ENCODE measurements at regions not wholly inside any gene's neighbourhood (a gene's known extent, or its start where the extent isn't known, plus 50 kb on each side); places are given as distances from the start of the nearest gene placed in this dataset.

GRCh38 chr11:32317643-32318042 lies 117.7 kb downstream of the WT1 start:
- DNase-seq (ENCODE audit: low read depth) (no peak), FAIRE-seq (no peak)
- H3K4me3 ChIP-seq (ENCODE audit: low read depth, low read length): no peak overlapping the region
- H3K27me3 ChIP-seq (ENCODE audit: control insufficient read depth, insufficient read depth, low read length): no peaks in the 10 kb centered on the region
- no peaks in the 10 kb centered on the region for H3K36me3 ChIP-seq (ENCODE audit: control insufficient read depth, insufficient read depth, low read length)
- no peak for TF ChIP-seq CTCF (IDR thresholded peaks at IDR 0.05; ENCODE audit: insufficient read depth, low read length, severe bottlenecking)

GRCh38 chr11:32318071-32319055 lies 117.0 kb downstream of the WT1 start:
- Histone ChIP-seq H3K36me3 (ENCODE audit: control insufficient read depth, insufficient read depth, low read length) (no peaks in the 10 kb centered on the region), H3K27me3 (ENCODE audit: control insufficient read depth, insufficient read depth, low read length) (no peaks in the 10 kb centered on the region), H3K4me3 (ENCODE audit: low read depth, low read length) (no peak overlapping the region)
- TF ChIP-seq CTCF (IDR thresholded peaks at IDR 0.05; ENCODE audit: insufficient read depth, low read length, severe bottlenecking): no peak
- DNase-seq (ENCODE audit: low read depth) (no peak), FAIRE-seq (no peak)

- H3K36me3 ChIP-seq (ENCODE audit: control insufficient read depth, insufficient read depth, low read length): no peaks in the 10 kb centered on the region
- no peak overlapping the region for H3K4me3 ChIP-seq (ENCODE audit: low read depth, low read length)
- H3K27me3 ChIP-seq (ENCODE audit: control insufficient read depth, insufficient read depth, low read length): no peaks in the 10 kb centered on the region
- no peak for FAIRE-seq
- TF ChIP-seq CTCF (IDR thresholded peaks at IDR 0.05; ENCODE audit: insufficient read depth, low read length, severe bottlenecking): no peak
- no peak for DNase-seq (ENCODE audit: low read depth)
Observed at GRCh38 chr11:32323814-32324130, 111.6 kb downstream of the WT1 start.

GRCh38 chr11:32325187-32325586 lies 110.2 kb downstream of the WT1 start:
- H3K27me3 ChIP-seq (ENCODE audit: control insufficient read depth, insufficient read depth, low read length): no peaks in the 10 kb centered on the region
- DNase-seq (ENCODE audit: low read depth): no peak
- H3K4me3 ChIP-seq (ENCODE audit: low read depth, low read length): no peak overlapping the region
- TF ChIP-seq CTCF (IDR thresholded peaks at IDR 0.05; ENCODE audit: insufficient read depth, low read length, severe bottlenecking): no peak
- FAIRE-seq: no peak
- H3K36me3 ChIP-seq (ENCODE audit: control insufficient read depth, insufficient read depth, low read length): no peaks in the 10 kb centered on the region

GRCh38 chr11:32325725-32326124 lies 109.6 kb downstream of the WT1 start:
- Histone ChIP-seq H3K36me3 (ENCODE audit: control insufficient read depth, insufficient read depth, low read length) (no peaks in the 10 kb centered on the region), H3K27me3 (ENCODE audit: control insufficient read depth, insufficient read depth, low read length) (no peaks in the 10 kb centered on the region), H3K4me3 (ENCODE audit: low read depth, low read length) (no peak overlapping the region)
- no peak for FAIRE-seq
- DNase-seq (ENCODE audit: low read depth): no peak
- TF ChIP-seq CTCF (IDR thresholded peaks at IDR 0.05; ENCODE audit: insufficient read depth, low read length, severe bottlenecking): no peak

GRCh38 chr11:32326522-32326921 lies 108.8 kb downstream of the WT1 start:
- no peak for TF ChIP-seq CTCF (IDR thresholded peaks at IDR 0.05; ENCODE audit: insufficient read depth, low read length, severe bottlenecking)
- DNase-seq (ENCODE audit: low read depth) (no peak), FAIRE-seq (no peak)

More at GRCh38 chr11:32326522-32326921, 108.8 kb downstream of the WT1 start:
- Histone ChIP-seq H3K36me3 (ENCODE audit: control insufficient read depth, insufficient read depth, low read length) (no peaks in the 10 kb centered on the region), H3K27me3 (ENCODE audit: control insufficient read depth, insufficient read depth, low read length) (no peaks in the 10 kb centered on the region), H3K4me3 (ENCODE audit: low read depth, low read length) (no peak overlapping the region)

Measured in bronchial epithelial cell (primary cell).